OCI-M2 (cell line): ENCODE measurements at regions not wholly inside any gene's neighbourhood (a gene's known extent, or its start where the extent isn't known, plus 50 kb on each side); places are given as distances from the start of the nearest gene placed in this dataset.

ENCODE experiments used
- DNase-seq: peaks from one replicate; lab custom pipeline; 2025; ENCODE audit not compliant: unreplicated experiment; lab: John Stamatoyannopoulos, UW

- no peak for DNase-seq
Observed at GRCh38 chr18:41842886-41843285, 112.1 kb upstream of the PIK3C3 start.

GRCh38 chr18:41829647-41830516 is 125.2 kb upstream of the PIK3C3 start:
- no peak for DNase-seq

- no peak for DNase-seq
Observed at GRCh38 chr18:41828137-41828536, 126.9 kb upstream of the PIK3C3 start.

- no peak for DNase-seq
Observed at GRCh38 chr18:41820784-41821183, 134.2 kb upstream of the PIK3C3 start.

GRCh38 chr18:41818381-41819355 is 136.4 kb upstream of the PIK3C3 start:
- DNase-seq = no peak

GRCh38 chr18:41814651-41815050 is 140.4 kb upstream of the PIK3C3 start:
- no peak for DNase-seq

GRCh38 chr18:41809652-41810051 is 145.4 kb upstream of the PIK3C3 start:
- DNase-seq = no peak

- DNase-seq = no peak
Observed at GRCh38 chr18:41805341-41805740, 149.7 kb upstream of the PIK3C3 start.

GRCh38 chr18:41798879-41799278 is 156.2 kb upstream of the PIK3C3 start:
- DNase-seq = no peak

- no peak for DNase-seq
Observed at GRCh38 chr18:41790687-41791086, 164.3 kb upstream of the PIK3C3 start.

GRCh38 chr18:41789001-41789400 is 166.0 kb upstream of the PIK3C3 start:
- DNase-seq = no peak

- no peak for DNase-seq
Observed at GRCh38 chr18:41783879-41784278, 171.2 kb upstream of the PIK3C3 start.

- DNase-seq = no peak
Observed at GRCh38 chr18:41783065-41783818, 171.8 kb upstream of the PIK3C3 start.

GRCh38 chr18:41771973-41772372 is 183.1 kb upstream of the PIK3C3 start:
- no peak for DNase-seq

- no peak for DNase-seq
Observed at GRCh38 chr18:41769265-41769664, 185.8 kb upstream of the PIK3C3 start.

- DNase-seq = no peak
Observed at GRCh38 chr18:41768467-41768866, 186.6 kb upstream of the PIK3C3 start.

- no peak for DNase-seq
Observed at GRCh38 chr18:41767960-41768359, 187.1 kb upstream of the PIK3C3 start.

- DNase-seq = no peak
Observed at GRCh38 chr18:41765460-41765859, 189.6 kb upstream of the PIK3C3 start.

- no peak for DNase-seq
Observed at GRCh38 chr18:41763361-41763760, 191.7 kb upstream of the PIK3C3 start.

- DNase-seq = no peak
Observed at GRCh38 chr18:41761333-41762018, 193.6 kb upstream of the PIK3C3 start.

- DNase-seq = no peak
Observed at GRCh38 chr18:41758534-41758933, 196.5 kb upstream of the PIK3C3 start.
